HG02981 (cell line): ENCODE measurements at regions not wholly inside any gene's neighbourhood (a gene's known extent, or its start where the extent isn't known, plus 50 kb on each side); places are given as distances from the start of the nearest gene placed in this dataset.
"Not testable (repeated sequence)": the region's sequence is repeated elsewhere in the genome, so short reads cannot be mapped to it uniquely, and the experiment has no call there.

ENCODE experiments used
- ATAC-seq: cut with Tn5 transposase; IDR thresholded peaks from one replicate; pipeline ENCODE4 v1.9.1; 2021; ENCODE audit warnings: mild to moderate bottlenecking, moderate library complexity; ENCODE audit not compliant: unreplicated experiment

DNA sequence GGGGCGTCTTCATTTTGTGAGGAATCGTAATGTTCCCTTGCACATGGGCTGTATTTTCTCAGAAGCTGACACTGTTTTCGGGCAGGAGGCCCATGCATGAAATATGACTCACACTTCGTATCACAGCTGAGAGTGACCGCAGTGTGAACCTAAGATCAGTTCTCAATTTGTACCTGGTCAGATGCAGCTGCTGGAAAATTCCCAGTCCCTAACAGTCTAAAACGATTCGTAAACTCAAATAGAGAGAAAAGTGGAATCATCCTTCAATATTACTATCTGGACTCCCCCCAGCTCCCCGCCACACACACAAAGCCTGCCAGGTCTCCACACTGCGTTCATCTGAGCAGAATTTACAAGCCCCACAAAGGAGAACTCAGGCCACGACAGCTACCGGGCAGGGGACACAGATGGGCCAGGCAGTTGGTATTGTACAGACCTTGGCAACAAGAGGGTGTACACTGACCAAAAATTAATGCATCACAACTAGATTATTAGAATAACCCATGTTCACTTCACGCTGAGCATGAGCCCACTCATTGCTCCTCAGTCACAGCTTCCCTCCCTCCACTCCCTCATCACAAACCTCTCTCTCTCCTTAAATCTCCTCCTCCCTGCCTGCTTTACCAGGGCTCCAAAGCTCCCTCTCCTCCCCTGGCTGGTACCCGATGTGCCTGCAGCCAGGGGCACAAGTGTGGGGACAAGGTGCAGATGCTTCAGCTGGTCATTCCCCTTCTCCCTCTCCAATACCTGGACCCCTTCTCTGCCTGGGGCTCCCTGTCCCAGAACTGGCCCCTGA, 488.4 kb downstream of the PREX1 start:
- ATAC-seq, result no peak

DNA sequence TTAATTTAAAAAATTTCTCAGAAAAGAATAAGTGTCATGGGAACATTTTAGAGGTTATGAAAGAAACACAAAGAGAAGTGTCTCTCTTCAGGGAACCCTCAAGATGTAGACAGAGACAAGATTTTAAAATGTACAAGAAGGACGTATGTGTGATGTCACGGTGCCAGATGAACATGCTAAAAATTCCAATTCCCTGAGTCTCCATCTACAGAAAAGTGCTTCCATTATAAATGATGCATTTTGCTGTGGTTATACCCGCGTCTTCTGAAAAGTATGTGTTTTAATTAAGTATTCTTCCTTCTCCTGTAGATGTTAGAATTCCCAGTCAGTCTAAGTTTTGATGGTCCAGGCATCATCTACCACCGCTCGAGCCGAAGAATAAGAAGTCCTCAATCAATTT, 489.1 kb downstream of the PREX1 start:
- no peak for ATAC-seq

DNA sequence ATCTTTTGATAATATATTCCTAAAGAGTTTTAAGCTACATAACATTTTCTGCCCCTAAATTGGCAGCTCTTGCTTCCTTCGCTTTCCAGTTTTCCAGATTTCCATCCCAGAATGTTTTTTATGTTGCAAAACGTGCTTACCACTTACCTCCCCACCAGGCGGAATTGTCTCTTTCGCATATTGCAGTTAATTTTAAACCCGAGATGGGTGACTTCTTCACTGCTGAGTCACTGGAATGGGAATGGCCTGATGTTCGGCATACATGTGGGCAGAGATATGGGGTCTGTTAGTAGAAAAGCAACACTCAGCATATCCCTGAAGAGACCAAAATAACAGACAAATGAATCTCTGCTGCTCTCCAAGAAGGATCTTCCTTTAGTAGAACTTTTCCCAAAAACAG, 491.2 kb downstream of the PREX1 start:
- no peak for ATAC-seq

DNA sequence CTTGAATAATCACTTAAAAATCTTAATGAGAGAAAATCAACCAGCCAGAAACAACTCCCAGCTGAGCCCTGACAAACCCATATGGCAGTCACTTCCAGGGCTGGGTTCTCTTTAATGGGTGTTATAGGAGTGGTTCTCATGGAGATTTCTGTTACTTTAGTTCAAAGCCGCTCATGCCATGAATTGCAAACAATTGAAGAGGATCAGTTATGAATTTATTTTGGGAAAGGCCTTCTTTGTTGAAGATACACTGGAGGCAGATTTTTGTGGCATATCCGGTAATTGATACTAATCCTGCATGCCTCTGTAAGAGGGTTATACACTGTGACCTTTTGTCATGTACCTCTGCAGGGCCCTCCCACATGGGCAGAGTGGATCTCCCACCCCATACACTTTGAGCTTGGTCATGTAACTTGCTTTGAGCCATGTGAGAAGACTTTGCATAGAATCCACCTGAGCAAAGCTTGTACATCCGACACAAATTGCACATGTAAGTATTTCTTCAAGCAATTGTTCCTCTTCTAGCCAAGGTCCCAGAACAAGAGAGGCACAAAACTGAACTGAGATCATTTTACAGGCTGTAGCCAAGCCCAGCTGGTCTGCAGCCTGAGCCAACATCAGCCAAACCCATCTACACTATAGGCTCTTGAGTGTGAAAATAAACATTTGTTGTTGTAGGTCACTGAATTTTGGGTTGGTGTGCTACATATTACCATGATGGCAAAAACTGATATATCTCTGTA, 492.3 kb downstream of the PREX1 start:
- no peak for ATAC-seq

DNA sequence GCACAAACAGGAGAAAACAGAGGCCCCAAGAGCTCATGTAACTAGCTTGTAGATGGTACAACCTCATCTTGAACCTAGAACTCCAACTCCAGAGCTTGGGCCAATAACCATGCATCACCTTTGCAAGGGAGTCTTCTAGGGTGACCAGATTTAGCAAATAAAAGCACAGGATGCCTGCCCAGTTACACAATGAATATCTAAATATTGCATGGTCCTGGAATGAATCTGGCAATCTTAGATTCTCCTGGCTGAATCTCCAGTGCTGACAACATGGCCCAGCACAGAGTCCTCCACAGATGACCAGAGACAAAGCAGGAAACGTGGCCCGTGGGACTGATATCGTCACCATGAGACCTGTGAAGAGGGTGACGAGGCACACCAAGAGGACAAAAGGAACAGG, 494.1 kb downstream of the PREX1 start:
- ATAC-seq, result no peak

DNA sequence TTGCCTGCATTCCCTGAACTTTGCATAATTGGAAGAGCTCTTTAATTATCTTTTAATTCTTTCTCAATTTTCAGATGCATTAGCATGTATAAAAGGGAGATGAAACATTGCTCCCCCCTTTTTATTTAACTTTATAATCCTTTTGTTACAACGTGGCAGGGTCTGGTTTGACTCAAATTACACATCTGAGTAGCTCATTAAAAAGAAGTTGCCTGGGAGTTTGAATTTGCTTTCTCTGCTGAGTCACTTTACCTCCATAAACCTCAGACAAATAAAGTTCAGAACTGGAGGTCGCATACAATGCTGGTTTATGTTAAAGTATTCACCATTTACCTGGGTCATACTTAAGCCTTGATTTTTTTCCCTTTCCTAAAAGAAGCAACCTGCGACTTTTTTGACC, 495.2 kb downstream of the PREX1 start:
- ATAC-seq, result no peak

DNA sequence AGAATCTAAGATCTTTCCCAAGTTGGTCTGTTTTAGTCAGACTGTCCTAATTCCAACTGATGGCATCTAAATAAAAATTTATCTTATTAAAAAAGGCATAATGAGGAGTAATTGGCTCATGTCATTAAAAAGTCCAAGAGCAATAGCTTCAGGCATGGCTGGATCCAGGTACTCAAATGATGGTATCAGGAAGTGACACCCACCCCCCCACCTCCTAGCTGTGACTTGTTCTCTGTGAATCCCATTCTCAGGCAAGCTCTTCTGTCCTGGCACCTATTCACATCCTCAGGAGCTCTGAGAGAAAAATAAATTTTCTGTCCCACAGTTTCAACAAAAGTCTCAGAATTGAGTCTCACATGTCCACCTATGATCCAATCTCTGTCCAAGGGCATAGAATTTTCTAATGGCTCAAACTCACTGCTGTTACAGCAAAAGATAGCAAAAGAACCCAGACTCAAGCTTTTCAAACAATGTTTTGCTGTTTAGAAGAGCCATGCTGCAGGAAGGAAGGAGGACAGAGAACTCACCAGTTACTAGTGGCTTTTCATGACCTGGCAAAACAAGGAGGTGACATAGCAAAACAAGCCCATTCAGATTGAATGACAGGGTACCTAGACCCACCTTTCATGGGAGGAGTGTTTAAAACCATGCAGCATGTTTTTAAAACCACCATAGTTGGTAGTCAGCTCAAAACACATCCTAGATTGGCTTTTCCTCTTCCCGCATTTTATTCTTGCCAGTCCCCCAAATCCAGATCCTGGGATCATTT, 496.1 kb downstream of the PREX1 start:
- ATAC-seq, result no peak

DNA sequence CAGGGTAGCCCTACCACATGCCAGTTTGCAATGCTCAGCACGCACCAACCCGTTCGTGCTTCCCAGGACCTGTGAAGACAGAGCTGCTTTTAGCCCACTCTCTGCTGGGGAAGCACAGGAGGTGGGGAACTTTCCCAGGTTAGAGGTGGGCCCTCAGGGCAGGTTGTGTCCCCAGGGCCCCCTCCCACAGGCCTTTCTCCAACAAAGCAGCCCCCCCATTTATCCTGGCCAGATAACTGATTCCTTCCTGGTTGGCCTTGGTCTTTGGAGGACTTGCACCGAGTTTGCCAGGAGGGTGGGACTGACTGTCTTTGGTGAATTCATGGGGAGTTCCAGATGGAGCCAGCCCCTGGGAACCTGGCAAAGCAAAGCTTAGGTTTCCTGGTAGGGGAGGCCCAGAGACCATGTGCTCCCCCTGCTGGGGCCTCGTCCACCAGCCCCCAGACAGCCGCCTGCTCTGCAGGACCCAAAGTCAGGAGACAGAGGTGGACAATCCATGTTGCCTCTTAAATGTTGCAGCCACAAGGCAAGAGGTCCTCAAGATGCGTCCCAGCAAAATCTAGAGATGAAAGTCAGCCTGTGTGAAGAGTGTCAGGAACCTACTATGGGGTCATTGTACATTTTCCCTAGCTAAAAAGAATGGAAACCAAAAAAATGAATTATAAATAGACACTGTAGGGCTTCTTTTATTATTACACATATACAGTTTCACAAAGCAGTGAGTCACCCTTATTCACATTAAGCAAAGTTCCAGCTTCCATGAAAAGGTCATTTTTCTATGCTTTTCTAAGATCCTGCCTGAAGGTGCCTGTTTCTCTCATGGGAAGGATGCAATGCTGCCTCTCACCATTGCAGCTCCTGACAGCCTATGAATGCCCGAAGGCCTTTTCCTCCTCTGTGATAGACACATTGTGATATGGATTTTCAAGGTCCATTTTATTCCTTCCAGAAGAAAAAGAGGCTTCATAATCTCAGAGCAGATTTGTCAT, 497.8 kb downstream of the PREX1 start:
- ATAC-seq, result no peak

DNA sequence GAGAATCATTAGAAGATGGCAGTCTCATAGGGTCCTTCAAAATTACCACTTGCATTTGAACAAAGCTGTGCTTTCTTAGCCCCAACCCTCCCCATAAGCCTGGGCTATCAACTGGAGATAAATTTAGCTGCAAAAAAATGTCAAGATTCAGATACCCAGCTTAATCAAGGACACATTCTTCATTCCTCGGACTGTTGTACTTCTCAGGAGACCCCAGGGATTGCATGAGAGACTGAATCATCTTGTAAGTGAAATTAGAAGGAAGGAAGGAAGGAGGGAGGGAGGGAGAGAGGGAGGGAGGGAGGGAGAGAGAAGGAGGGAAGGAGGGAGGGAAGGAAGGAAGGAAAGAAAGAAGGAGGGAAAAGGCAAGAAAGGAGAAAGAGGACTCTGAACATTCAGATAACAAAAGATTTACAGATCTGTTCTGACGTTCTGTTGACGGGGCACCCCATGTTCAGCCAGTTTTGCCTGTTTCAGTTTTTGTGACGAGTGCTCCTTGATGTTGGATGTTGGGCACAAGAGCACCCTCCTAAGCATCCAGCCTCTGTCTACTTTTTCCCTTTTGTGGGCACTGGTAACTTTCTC, 498.7 kb downstream of the PREX1 start:
- no peak for ATAC-seq

DNA sequence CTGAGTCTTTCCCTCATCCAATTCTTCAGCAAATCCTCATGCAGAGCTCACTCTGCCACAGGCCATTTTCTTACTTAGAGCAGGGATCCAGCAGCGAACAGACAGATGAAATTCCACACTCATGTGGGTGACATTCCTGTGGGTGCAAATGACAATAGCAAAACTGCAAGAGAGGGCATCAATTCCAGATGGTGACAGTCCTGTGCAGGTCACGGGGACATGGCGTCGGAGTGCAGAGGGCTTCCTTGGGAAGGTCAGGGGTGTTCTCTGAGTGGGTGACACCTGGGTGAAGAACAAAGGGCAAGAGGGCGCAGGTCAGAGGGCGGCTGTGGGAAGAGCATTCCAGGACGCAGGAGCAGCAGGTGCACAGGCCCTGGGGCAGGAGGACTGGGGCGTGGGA, 500.0 kb downstream of the PREX1 start:
- ATAC-seq, result not testable (repeated sequence)

DNA sequence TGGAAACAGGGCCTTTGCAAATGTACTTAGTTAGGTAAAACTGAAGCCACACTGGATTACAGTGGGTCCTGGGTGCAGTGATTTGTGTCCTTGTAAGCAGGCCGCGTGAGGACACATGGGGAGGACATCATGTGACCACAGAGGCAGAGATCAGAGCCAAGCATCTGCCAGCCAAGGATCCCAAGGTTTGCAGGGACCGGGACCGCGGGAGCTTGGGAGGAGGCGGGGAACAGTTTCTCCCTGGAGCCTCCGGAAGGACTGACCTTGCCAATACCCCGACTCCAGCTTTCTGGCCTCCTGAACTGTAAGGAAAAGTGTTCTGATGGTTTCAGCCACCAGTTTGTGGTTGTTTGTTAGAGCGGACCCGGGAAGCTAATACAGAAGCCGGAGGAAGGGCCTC, 500.9 kb downstream of the PREX1 start:
- no peak for ATAC-seq

DNA sequence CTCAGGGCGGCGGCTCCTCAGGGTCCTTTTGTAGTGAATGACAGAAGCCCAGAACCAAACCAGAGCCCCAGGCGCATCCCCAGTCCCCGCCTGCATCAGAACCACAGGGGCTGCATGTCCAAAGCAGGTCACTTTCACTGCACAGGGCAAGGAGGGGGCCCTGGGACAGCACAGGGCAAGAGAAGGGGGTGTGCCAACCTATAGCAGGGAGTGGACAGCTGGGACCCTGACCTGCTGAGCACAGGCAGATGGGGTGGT, 501.4 kb downstream of the PREX1 start:
- no peak for ATAC-seq

DNA sequence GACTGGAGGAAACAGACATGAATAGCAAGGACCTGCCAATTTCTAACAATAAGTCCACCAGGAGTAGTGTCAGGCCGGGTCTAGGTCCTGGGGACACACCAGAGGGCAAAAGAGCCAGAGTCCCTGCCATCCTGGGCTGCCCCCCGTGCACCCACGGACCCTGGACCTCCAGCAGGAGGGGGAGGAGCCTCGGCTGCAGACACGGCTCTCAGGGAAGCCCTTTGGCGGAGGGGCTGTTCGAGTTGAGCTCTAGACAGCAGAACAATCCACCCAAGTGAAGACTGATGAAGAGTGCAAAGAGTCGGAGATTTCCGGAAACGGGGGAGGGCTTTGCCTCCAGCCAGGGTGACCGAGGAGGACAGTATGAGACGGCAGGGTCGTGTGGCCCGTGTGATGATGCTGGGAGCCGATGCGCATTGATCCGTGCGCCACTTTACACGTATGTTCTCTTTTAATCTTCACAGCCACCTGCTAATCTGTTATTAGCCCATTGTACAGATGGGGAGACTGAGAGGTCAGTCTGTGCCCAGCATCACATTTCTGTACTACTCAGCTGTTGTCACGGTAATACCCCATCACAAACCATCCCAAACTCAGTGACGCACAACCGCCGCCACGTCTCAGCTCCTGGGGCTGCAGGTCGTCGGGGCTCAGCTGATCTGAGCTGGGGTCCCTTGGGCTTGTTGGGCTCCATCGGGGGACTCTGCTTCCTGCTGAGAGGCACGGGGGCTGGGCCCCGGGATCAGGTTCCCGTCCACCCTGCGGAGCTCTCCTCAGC, 502.0 kb downstream of the PREX1 start:
- no peak for ATAC-seq

DNA sequence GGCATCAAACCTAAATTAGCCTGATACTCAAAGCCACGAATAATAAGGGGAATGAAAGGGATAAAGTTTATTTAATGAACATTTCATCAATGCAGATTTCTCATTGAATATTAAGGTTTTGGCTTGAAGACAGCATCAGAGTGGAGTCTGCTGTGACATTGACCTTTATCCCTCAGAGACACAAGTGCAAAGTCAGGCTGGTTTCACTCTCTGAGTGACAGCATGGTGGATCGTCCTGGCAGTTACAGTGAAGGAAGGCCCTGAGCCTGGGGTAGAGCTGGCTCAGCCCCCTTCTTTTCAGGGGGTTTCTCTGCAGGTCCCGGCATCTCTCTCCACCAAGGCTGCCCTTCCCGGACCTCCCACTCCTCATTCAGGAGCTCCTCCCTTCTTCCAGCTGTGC, 503.1 kb downstream of the PREX1 start:
- no peak for ATAC-seq

DNA sequence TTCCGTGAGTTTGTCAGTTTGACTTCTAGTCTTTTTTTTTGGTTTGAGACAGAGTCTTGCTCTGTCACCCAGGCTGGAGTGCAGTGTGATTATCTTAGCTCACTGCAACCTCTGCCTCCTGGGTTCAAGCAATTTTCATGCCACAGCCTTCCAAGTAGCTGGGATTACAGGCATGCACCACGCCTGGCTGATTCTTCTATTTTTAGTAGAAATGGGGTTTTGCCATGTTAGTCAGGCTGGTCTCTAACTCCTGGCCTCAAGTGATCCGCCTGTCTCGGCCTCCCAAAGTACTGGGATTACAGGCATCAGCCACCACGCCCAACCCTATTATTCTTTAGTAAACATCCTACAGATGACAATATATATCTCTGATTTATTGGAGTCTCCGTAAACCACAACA, 506.5 kb downstream of the PREX1 start:
- no peak for ATAC-seq

DNA sequence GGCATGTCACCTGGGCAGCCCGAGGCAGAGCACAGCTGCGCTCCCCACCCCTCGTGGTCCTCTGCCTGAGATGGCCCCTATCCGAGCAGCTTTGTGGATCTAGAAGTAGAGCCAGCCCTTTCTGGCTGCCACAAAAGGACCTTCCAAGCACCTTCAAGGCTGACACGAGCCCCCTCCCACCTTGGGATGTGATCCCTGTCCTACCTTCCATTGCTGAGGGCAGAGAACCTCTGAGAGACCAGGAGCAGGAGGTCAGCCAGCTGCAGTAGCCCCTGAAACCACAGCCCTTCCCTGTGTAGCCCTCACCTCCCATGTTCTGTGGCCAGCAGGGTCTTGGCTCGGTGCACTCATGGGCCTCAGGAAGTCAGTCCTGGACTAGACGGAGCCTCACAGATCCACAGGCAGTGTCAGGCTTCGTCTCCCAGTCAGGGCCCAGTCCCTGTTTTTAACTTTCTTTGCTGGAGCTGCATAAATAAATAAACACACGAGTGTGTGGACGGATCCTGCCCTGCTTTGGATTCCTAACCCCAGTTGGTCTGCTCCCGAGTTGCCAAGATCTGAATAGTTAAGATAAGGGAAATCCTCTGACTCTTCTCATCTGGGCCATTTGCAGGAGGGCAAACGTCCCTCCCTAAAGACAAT, 507.7 kb downstream of the PREX1 start:
- no peak for ATAC-seq

DNA sequence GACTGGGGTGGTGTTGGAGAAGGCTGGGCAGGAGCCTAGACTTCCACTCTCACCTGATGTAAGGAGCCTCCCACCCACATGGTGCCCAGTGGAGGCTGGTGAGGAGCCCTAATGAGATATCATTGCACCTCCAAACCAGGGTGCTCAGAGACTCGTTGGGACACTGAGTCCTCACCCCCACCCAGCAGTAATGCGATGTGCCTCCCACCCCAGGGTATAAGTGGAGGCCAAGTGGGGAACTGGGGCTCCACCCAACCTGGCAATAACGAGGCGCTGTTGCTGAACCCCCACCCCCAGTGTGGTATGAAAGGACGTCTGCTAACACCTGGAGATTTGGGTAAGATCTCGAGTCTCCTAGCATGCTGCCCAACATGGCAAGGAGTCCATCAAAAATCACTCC, 510.2 kb downstream of the PREX1 start:
- no peak for ATAC-seq

DNA sequence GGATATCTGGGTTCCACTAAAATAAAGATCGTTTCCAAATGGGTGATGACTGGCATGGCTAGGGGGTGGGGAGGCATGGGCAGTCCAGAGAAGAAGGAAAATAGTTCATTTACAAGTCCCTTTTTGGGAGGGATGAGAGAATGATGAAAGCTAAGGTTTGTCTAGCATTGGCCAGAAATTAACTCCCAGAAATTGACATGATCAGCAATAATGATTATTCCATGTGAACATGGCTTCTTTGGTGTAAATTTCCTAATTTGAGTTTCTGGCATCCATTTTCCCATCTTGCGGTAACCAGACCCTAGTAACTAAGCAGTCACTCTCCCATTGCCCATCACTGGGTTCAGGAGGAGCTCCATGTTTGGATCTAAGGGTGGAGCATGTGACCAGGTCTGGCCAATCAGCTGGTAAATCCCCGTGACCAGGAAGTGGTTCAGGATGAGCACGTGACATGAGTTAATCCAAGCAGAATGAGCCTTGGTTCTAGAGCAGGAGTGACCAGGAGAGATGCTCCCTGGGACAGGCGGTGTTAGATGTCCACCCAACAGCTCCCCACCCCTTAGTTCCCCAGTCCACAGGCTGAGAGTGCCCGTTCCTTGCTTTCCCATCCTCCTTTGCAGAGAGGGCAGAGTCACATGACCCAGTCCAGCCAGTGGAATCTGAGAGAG, 512.7 kb downstream of the PREX1 start:
- ATAC-seq, result no peak

DNA sequence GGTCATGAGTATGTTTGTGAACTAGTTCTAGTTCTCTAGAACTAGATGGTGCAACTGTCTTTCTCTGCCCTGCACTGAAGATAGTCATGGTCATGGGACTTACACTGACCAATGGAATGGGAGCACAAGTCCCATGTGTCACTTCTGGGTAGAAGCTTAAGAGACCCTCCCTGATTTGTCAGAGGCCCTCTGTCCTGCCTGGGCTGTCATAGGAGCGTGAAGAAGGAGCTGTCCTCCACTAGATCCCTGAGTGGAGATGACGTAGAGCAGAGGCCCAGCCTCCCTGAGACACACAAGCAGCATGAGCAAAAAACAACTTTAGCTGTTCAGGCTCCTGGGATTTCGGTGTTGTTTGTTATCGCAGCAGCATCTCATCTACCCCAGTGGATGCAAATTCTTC, 514.5 kb downstream of the PREX1 start:
- no peak for ATAC-seq
